HCT116 (cell line): ENCODE measurements at regions not wholly inside any gene's neighbourhood (a gene's known extent, or its start where the extent isn't known, plus 50 kb on each side); places are given as distances from the start of the nearest gene placed in this dataset.
"Not testable (repeated sequence)": the region's sequence is repeated elsewhere in the genome, so short reads cannot be mapped to it uniquely, and the experiment has no call there.

Experiments used
- ATAC-seq: fragments of 200-7000 bp; cut with Tn5 transposase; 2 replicates; pipeline ENCODE4 v1.9.1; 2020; ENCODE audit warnings: mild to moderate bottlenecking, moderate library complexity
- BruUV-seq: library from RNA; stranded (reverse); fragments of 400-500 nt; replicated peaks from 2 replicates; lab custom pipeline; 2021; lab: Mats Ljungman, UMichigan
- CTCF ChIA-PET: fragments of 300-600 bp; sonication (Branson Sonifier 250); formaldehyde crosslinking; loops from one replicate; lab custom pipeline; 2021; ENCODE audit warnings: antibody characterized with exemption; lab: Charles Lee
- POLR2A ChIA-PET: fragments of 300-600, 350-600 bp; sonication (Branson Sonifier 250); formaldehyde crosslinking; loops from one replicate; lab custom pipeline; 2021; ENCODE audit warnings: antibody characterized with exemption; lab: Charles Lee
- RAD21 ChIA-PET, 2 experiments: fragments of 300-600 bp; sonication (Branson Sonifier 250); formaldehyde crosslinking; loops; one replicate each; lab custom pipeline; 2023; ENCODE audit warnings: low total read pairs in 2 of 2; ENCODE audit not compliant: uncharacterized antibody in 2 of 2, unreplicated experiment in 2 of 2, low non-redundant PET in 1 of 2; lab: Charles Lee
- DNase-seq: peaks from one replicate; pipeline ENCODE4 v3.0.0-alpha.2; 2010; ENCODE audit warnings: low read depth, low spot score
- H2AFZ ChIP-seq: fragments of 200-600 bp; shearing (Covaris generic), sonication (generic); 2 replicates; pipeline ENCODE4 v1.6.1; 2017; ENCODE audit warnings: low read depth, mixed run types, mixed read lengths, antibody characterized with exemption, low read length; ENCODE audit not compliant: poor library complexity, severe bottlenecking
- H3K27ac ChIP-seq: 2 replicates; pipeline ENCODE4 v1.5.1; 2012; ENCODE audit warnings: low read depth, low read length
- H3K27me3 ChIP-seq: fragments of 200-600 bp; sonication (generic); 2 replicates; pipeline ENCODE4 v1.6.1; 2016; ENCODE audit warnings: mixed run types, low read length, mixed read lengths; ENCODE audit not compliant: insufficient read depth
- H3K36me3 ChIP-seq, 2 experiments: fragments of 200-500 bp in 1 of 2; fragments of 200-600 bp in 1 of 2; sonication (Bioruptor generic) in 1 of 2; sonication (generic) in 1 of 2; 2 replicates each; pipeline versions ENCODE4 v1.5.1 to v1.6.1; 2014 to 2016; ENCODE audit warnings: low read length in 2 of 2, inconsistent platforms in 1 of 2, mixed read lengths in 1 of 2, mixed run types in 1 of 2; ENCODE audit not compliant: insufficient read depth in 2 of 2, control insufficient read depth in 1 of 2
- H3K4me1 ChIP-seq, 2 experiments: fragments of 200-600 bp in 1 of 2; sonication (generic) in 1 of 2; 2 replicates each; pipeline versions ENCODE4 v1.5.1 to v1.6.1; 2012 to 2017; ENCODE audit warnings: low read length in 2 of 2, inconsistent platforms in 1 of 2, mild to moderate bottlenecking in 1 of 2, mixed read lengths in 1 of 2, mixed run types in 1 of 2, moderate library complexity in 1 of 2; ENCODE audit not compliant: insufficient read depth in 2 of 2, control insufficient read depth in 1 of 2
- H3K4me2 ChIP-seq: fragments of 200-600 bp; sonication (generic); 2 replicates; pipeline ENCODE4 v1.6.1; 2017; ENCODE audit warnings: mixed run types, low read length, mixed read lengths
- H3K4me3 ChIP-seq, 2 experiments: fragments of 200-600 bp in 1 of 2; sonication (generic) in 1 of 2; replicated peaks in 1 of 2; 2 replicates each; pipeline ENCODE4 v1.5.1; 2011 to 2016; ENCODE audit warnings: low read length in 2 of 2, control low read depth in 1 of 2, low read depth in 1 of 2, mild to moderate bottlenecking in 1 of 2, mixed read lengths in 1 of 2, mixed run types in 1 of 2
- H3K79me2 ChIP-seq: fragments of 200-600 bp; sonication (generic); 2 replicates; pipeline ENCODE4 v1.6.1; 2017; ENCODE audit warnings: mild to moderate bottlenecking, mixed run types, low read length, moderate library complexity, mixed read lengths; ENCODE audit not compliant: insufficient read depth
- H3K9ac ChIP-seq: fragments of 200-600 bp; sonication (generic); 2 replicates; pipeline ENCODE4 v1.6.1; 2016; ENCODE audit warnings: low read length, mixed read lengths
- H3K9me2 ChIP-seq: fragments of 200-600 bp; sonication (generic), shearing (Covaris generic); 2 replicates; pipeline ENCODE4 v1.6.1; 2017; ENCODE audit warnings: mixed run types, mild to moderate bottlenecking, moderate library complexity; ENCODE audit not compliant: insufficient read depth
- H3K9me3 ChIP-seq, 2 experiments: fragments of 200-500 bp in 1 of 2; fragments of 200-600 bp in 1 of 2; sonication (Bioruptor generic) in 1 of 2; sonication (generic) in 1 of 2; 2 replicates each; pipeline ENCODE4 v1.6.1; 2014 to 2017; ENCODE audit warnings: low read length in 2 of 2, mixed read lengths in 2 of 2, inconsistent platforms in 1 of 2, low read depth in 1 of 2, mild to moderate bottlenecking in 1 of 2, mixed run types in 1 of 2, moderate library complexity in 1 of 2; ENCODE audit not compliant: control insufficient read depth in 1 of 2, insufficient read depth in 1 of 2
- H4K20me1 ChIP-seq: fragments of 200-600 bp; sonication (generic), shearing (Covaris generic); 2 replicates; pipeline ENCODE4 v1.6.1; 2017; ENCODE audit warnings: mixed run types, mild to moderate bottlenecking, moderate library complexity; ENCODE audit not compliant: insufficient read depth
- CBX3 ChIP-seq: IDR thresholded peaks from 2 replicates; pipeline ENCODE4 v1.6.1; 2012; ENCODE audit warnings: low read depth
- CTCF ChIP-seq, 3 experiments: fragments of 200-600 bp in 1 of 3; sonication (generic) in 1 of 3; IDR thresholded peaks in 2 of 3; conservative IDR thresholded peaks in 1 of 3; 2 replicates each; pipeline ENCODE4 v1.5.1; 2012 to 2017; ENCODE audit warnings: low read depth in 2 of 3, low read length in 2 of 3, antibody characterized with exemption in 1 of 3, borderline replicate concordance in 1 of 3, control low read depth in 1 of 3, mild to moderate bottlenecking in 1 of 3, mixed read lengths in 1 of 3, mixed run types in 1 of 3, moderate library complexity in 1 of 3; ENCODE audit not compliant: insufficient read depth in 1 of 3
- EGR1 ChIP-seq: IDR thresholded peaks from 2 replicates; pipeline ENCODE4 v1.6.1; 2012; ENCODE audit warnings: low read depth
- ELF1 ChIP-seq: IDR thresholded peaks from 2 replicates; pipeline ENCODE4 v1.6.1; 2012; ENCODE audit warnings: low read depth, borderline replicate concordance
- EZH2phosphoT487 ChIP-seq: fragments of 200-600 bp; IDR thresholded peaks from 2 replicates; pipeline ENCODE4 v1.6.1; 2018; ENCODE audit warnings: antibody characterized with exemption, borderline replicate concordance
- JUND ChIP-seq: IDR thresholded peaks from 2 replicates; pipeline ENCODE4 v1.6.1; 2012
- POLR2AphosphoS5 ChIP-seq: IDR thresholded peaks from 2 replicates; pipeline ENCODE4 v1.6.1; 2011; ENCODE audit warnings: mild to moderate bottlenecking, low read depth, low read length, moderate library complexity
- RAD21 ChIP-seq: IDR thresholded peaks from 2 replicates; pipeline ENCODE4 v1.6.1; 2012; ENCODE audit warnings: low read depth, mild to moderate bottlenecking
- SRF ChIP-seq: IDR thresholded peaks from 2 replicates; pipeline ENCODE4 v1.6.1; 2012; ENCODE audit warnings: low read depth
- ZBTB33 ChIP-seq: IDR thresholded peaks from 2 replicates; pipeline ENCODE4 v1.6.1; 2011; ENCODE audit warnings: mild to moderate bottlenecking, low read length, moderate library complexity; ENCODE audit not compliant: insufficient replicate concordance; ENCODE audit errors: extremely low read depth
- ZNF274 ChIP-seq: fragments of 200-500 bp; sonication (Bioruptor generic); IDR thresholded peaks from 2 replicates; pipeline ENCODE4 v1.6.1; 2014; ENCODE audit warnings: mild to moderate bottlenecking, low read depth, low read length, inconsistent platforms
- intact Hi-C: fragments of 100-400 bp; cut with micrococcal nuclease; formaldehyde crosslinking; loops from 2 replicates; pipeline ENCODE4 v1.10.0; 2022

- intact Hi-C loops = no loop called here
- ATAC-seq = no peak
- POLR2A ChIA-PET = no interaction called here
- H3K27me3 ChIP-seq = no peaks in the 10 kb centered on the region
- CTCF ChIA-PET = no interaction called here
- H3K27ac ChIP-seq = no peak overlapping the region
- H3K36me3 ChIP-seq = no peaks in the 10 kb centered on the region
- H2AFZ ChIP-seq = no peak overlapping the region
- no peak overlapping the region for H3K4me3 ChIP-seq
- H3K79me2 ChIP-seq = no peaks in the 10 kb centered on the region
- no peak overlapping the region for H3K9ac ChIP-seq
- H3K9me3 ChIP-seq = no peaks in the 10 kb centered on the region
- no peaks in the 10 kb centered on the region for H4K20me1 ChIP-seq
- no TSS peak for BruUV-seq
- H3K4me2 ChIP-seq = no peak overlapping the region
- H3K4me1 ChIP-seq = peaks cover 0 to 1% of the 10 kb centered on the region in 2 experiments; a peak in 1 of 4 replicates
- no peaks in the 10 kb centered on the region for H3K9me2 ChIP-seq
- no peak for TF ChIP-seq SRF
- RAD21 ChIA-PET = no interaction called here
- DNase-seq = no peak
Observed at GRCh38 chr2:187024739-187025138, 175.8 kb upstream of the ZSWIM2 start.

- H3K27me3 ChIP-seq, H3K4me1 ChIP-seq, DNase-seq, H3K9ac ChIP-seq, intact Hi-C loops, RAD21 ChIA-PET, H3K4me2 ChIP-seq, H4K20me1 ChIP-seq, H3K36me3 ChIP-seq, H3K4me3 ChIP-seq, H3K9me2 ChIP-seq, CTCF ChIA-PET, POLR2A ChIA-PET, BruUV-seq, H3K9me3 ChIP-seq, H2AFZ ChIP-seq, ATAC-seq, H3K27ac ChIP-seq, H3K79me2 ChIP-seq: not testable (repeated sequence)
Observed at GRCh38 chr2:187023996-187024395, 175.0 kb upstream of the ZSWIM2 start.

GRCh38 chr2:187017438-187017837 lies 168.5 kb upstream of the ZSWIM2 start:
- intact Hi-C loops = no loop called here
- POLR2A ChIA-PET = no interaction called here
- no peak overlapping the region for H3K9ac ChIP-seq
- H3K4me1 ChIP-seq = no peaks in the 10 kb centered on the region
- no peaks in the 10 kb centered on the region for H3K36me3 ChIP-seq
- no peak for ATAC-seq
- no peak overlapping the region for H2AFZ ChIP-seq
- H3K27me3 ChIP-seq = no peaks in the 10 kb centered on the region
- H3K4me2 ChIP-seq = no peak overlapping the region
- no peak for DNase-seq
- H3K9me3 ChIP-seq = no peaks in the 10 kb centered on the region
- RAD21 ChIA-PET = no interaction called here
- no peak overlapping the region for H3K4me3 ChIP-seq
- H3K9me2 ChIP-seq = peaks cover 7% of the 10 kb centered on the region
- no TSS peak for BruUV-seq
- no peaks in the 10 kb centered on the region for H3K79me2 ChIP-seq
- no peaks in the 10 kb centered on the region for H4K20me1 ChIP-seq
- CTCF ChIA-PET = no interaction called here
- no peak overlapping the region for H3K27ac ChIP-seq
- TF ChIP-seq ZBTB33 (no peak), EZH2phosphoT487 (no peak), RAD21 (no peak), JUND (no peak), SRF (no peak), CTCF (IDR thresholded peaks at IDR 0.05 in 2 of 3, conservative IDR thresholded peaks at IDR 0.05 in 1 of 3; ENCODE audit: borderline replicate concordance in 1 of 3, insufficient read depth in 1 of 3, low read depth in 2 of 3, low read length in 2 of 3) (no peak), EGR1 (no peak), ELF1 (no peak), CBX3 (no peak), ZNF274 (no peak), POLR2AphosphoS5 (no peak)
